ENCODE measurements at regions not wholly inside any gene's neighbourhood (a gene's known extent, or its start where the extent isn't known, plus 50 kb on each side); places are given as distances from the start of the nearest gene placed in this dataset.

DNA sequence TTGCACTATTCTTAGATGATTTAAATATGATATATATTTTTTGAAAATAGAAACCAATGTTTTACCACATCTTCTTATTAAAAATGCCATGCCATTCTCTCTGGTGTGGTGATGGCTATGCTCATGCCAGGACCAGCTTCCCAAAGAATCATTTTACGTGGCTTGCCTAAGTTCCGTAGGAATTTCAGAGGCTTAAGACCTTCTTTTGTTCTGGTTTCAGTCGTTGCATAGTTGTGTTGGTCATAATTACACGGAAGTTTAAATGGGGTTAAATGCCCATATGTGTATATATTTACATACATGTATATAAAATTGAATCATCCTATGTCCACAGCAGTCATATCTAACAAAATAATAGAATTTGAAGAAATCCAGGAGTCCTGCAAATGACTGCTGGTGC is 78.7 kb upstream of the PLPPR5 start:
- no peaks in the 10 kb centered on the region for H3K4me1 ChIP-seq (ENCODE audit: control insufficient read depth, insufficient read depth, low read depth, low read length)
- no peak overlapping the region for H3K27ac ChIP-seq (ENCODE audit: low read length, poor library complexity, severe bottlenecking)
- no peak overlapping the region for H3K4ac ChIP-seq (ENCODE audit: low read depth in 1 of 2, low read length in 2 of 2)
- H3K14ac ChIP-seq (ENCODE audit: low read length in 2 of 2) = no peak overlapping the region
- H3K36me3 ChIP-seq (ENCODE audit: control insufficient read depth in 1 of 2, insufficient read depth in 2 of 2, low read depth in 1 of 2, low read length in 2 of 2) = no peaks in the 10 kb centered on the region
- no peak overlapping the region for H3K4me3 ChIP-seq (ENCODE audit: insufficient read depth in 1 of 2, low read depth in 1 of 2, low read length in 2 of 2)
- H3K4me2 ChIP-seq (ENCODE audit: low read length, poor library complexity, severe bottlenecking) = no peak overlapping the region
- H3K9ac ChIP-seq (ENCODE audit: low read length) = no peak overlapping the region
- no peak overlapping the region for H2AK5ac ChIP-seq (ENCODE audit: low read length, severe bottlenecking)
- no peaks in the 10 kb centered on the region for H3K79me1 ChIP-seq (replicated peaks; ENCODE audit: low read length, poor library complexity, severe bottlenecking)
- no peak overlapping the region for H2BK120ac ChIP-seq (ENCODE audit: low read depth, low read length)
- DNase-seq = no peak
- H3K18ac ChIP-seq (ENCODE audit: low read depth in 1 of 2, low read length in 2 of 2) = no peak overlapping the region
- WGBS = 96% methylated on average over 2 of the region's 4 CpGs
- no peak overlapping the region for H2BK15ac ChIP-seq (ENCODE audit: low read depth, poor library complexity, severe bottlenecking)
- H2AFZ ChIP-seq (ENCODE audit: low read depth, low read length) = no peak overlapping the region
- no peak overlapping the region for H3K23ac ChIP-seq (ENCODE audit: low read length in 2 of 2)
- no peak overlapping the region for H2BK12ac ChIP-seq (ENCODE audit: low read length in 2 of 2)
- H3K27me3 ChIP-seq (ENCODE audit: control insufficient read depth in 1 of 2, insufficient read depth in 1 of 2, low read length in 2 of 2) = no peaks in the 10 kb centered on the region
- no peaks in the 10 kb centered on the region for H3K9me3 ChIP-seq (ENCODE audit: control insufficient read depth, low read length)
- H4K8ac ChIP-seq (ENCODE audit: low read length) = no peak overlapping the region
- no peak overlapping the region for H4K91ac ChIP-seq (ENCODE audit: low read length)
- H2BK5ac ChIP-seq (ENCODE audit: low read depth, low read length, poor library complexity, severe bottlenecking) = no peak overlapping the region

DNA sequence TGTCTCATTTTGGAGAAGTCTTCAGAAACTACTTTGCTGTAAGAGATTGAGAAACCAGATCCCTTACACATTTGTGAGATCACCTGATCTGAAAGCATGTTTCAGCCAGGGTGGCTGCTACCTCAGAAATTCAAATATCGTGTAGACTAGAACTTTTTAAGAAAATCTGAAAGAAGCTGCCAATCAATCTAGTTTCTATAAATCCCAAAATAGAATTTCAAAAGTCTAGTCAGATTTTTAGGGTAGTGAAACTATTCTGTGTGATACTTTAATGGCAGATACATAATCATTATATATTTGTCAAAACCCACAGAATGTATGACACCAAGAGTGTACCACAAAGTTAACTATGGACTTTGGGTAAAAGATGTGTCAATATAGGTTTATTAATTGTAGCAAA is 79.9 kb upstream of the PLPPR5 start:
- H2BK12ac ChIP-seq (ENCODE audit: low read length in 2 of 2) = no peak overlapping the region
- 100% methylated on average over 1 of the region's 1 CpG for WGBS
- no peak overlapping the region for H2AFZ ChIP-seq (ENCODE audit: low read depth, low read length)
- no peak overlapping the region for H3K27ac ChIP-seq (ENCODE audit: low read length, poor library complexity, severe bottlenecking)
- no peaks in the 10 kb centered on the region for H3K9me3 ChIP-seq (ENCODE audit: control insufficient read depth, low read length)
- no peaks in the 10 kb centered on the region for H3K4me1 ChIP-seq (ENCODE audit: control insufficient read depth, insufficient read depth, low read depth, low read length)
- DNase-seq = no peak
- H2AK5ac ChIP-seq (ENCODE audit: low read length, severe bottlenecking) = no peak overlapping the region
- no peak overlapping the region for H3K23ac ChIP-seq (ENCODE audit: low read length in 2 of 2)
- no peak overlapping the region for H2BK5ac ChIP-seq (ENCODE audit: low read depth, low read length, poor library complexity, severe bottlenecking)
- H4K91ac ChIP-seq (ENCODE audit: low read length) = no peak overlapping the region
- H3K4me2 ChIP-seq (ENCODE audit: low read length, poor library complexity, severe bottlenecking) = no peak overlapping the region
- no peaks in the 10 kb centered on the region for H3K79me1 ChIP-seq (replicated peaks; ENCODE audit: low read length, poor library complexity, severe bottlenecking)
- no peak overlapping the region for H3K14ac ChIP-seq (ENCODE audit: low read length in 2 of 2)
- no peak overlapping the region for H3K18ac ChIP-seq (ENCODE audit: low read depth in 1 of 2, low read length in 2 of 2)
- no peak overlapping the region for H4K8ac ChIP-seq (ENCODE audit: low read length)
- no peak overlapping the region for H3K4ac ChIP-seq (ENCODE audit: low read depth in 1 of 2, low read length in 2 of 2)
- H2BK120ac ChIP-seq (ENCODE audit: low read depth, low read length) = no peak overlapping the region
- no peaks in the 10 kb centered on the region for H3K27me3 ChIP-seq (ENCODE audit: control insufficient read depth in 1 of 2, insufficient read depth in 1 of 2, low read length in 2 of 2)
- H3K4me3 ChIP-seq (ENCODE audit: insufficient read depth in 1 of 2, low read depth in 1 of 2, low read length in 2 of 2) = no peak overlapping the region
- H3K36me3 ChIP-seq (ENCODE audit: control insufficient read depth in 1 of 2, insufficient read depth in 2 of 2, low read depth in 1 of 2, low read length in 2 of 2) = no peaks in the 10 kb centered on the region
- no peak overlapping the region for H3K9ac ChIP-seq (ENCODE audit: low read length)
- no peak overlapping the region for H2BK15ac ChIP-seq (ENCODE audit: low read depth, poor library complexity, severe bottlenecking)

DNA sequence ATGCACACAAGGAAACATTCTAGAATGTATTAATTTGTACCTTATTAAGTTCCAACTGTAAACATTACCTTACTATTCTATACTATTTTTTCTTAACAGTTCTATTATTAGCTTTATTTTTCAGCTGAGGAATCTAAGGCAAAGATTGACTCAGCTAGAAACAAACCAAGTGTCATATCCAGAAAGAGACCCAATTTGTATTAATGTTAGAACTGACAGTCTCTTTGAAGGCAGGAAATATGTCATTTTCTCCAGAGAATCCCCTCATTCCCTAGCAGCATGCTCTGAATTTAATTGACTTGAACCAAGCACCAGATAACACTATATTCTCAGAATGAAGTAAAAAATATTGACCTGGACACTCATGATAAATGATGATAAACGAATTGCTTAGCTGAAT is 81.4 kb upstream of the PLPPR5 start:
- H3K4me2 ChIP-seq (ENCODE audit: low read length, poor library complexity, severe bottlenecking) = no peak overlapping the region

DNA sequence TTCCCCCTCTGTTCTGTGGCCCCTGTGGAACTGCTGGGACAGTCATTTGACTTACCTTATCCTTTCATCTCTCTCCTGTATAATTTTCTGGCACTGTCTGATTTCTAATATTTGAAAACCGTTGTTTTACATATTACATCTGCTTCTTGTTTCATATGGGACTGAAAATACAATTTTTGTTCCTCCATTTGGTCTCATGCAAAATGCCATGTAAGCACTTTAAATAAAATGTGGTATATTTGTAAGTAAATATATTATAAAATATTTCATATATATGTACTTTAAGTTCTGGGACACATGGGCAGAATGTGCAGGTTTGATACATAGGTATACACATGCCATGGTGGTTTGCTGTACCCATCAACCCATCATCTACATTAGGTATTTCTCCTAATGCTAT is 93.9 kb upstream of the PLPPR5 start:
- Histone ChIP-seq H3K79me1 (replicated peaks; ENCODE audit: low read length, poor library complexity, severe bottlenecking) (no peaks in the 10 kb centered on the region), H3K4me1 (ENCODE audit: control insufficient read depth, insufficient read depth, low read depth, low read length) (no peaks in the 10 kb centered on the region), H3K4me2 (ENCODE audit: low read length, poor library complexity, severe bottlenecking) (no peak overlapping the region)

More for the DNA sequence above, 81.4 kb upstream of the PLPPR5 start:
- Histone ChIP-seq H3K4ac (ENCODE audit: low read depth in 1 of 2, low read length in 2 of 2) (no peak overlapping the region), H2BK120ac (ENCODE audit: low read depth, low read length) (no peak overlapping the region), H2BK5ac (ENCODE audit: low read depth, low read length, poor library complexity, severe bottlenecking) (no peak overlapping the region), H2AK5ac (ENCODE audit: low read length, severe bottlenecking) (no peak overlapping the region), H3K9me3 (ENCODE audit: control insufficient read depth, low read length) (no peaks in the 10 kb centered on the region), H3K27me3 (ENCODE audit: control insufficient read depth in 1 of 2, insufficient read depth in 1 of 2, low read length in 2 of 2) (no peaks in the 10 kb centered on the region), H3K36me3 (ENCODE audit: control insufficient read depth in 1 of 2, insufficient read depth in 2 of 2, low read depth in 1 of 2, low read length in 2 of 2) (no peaks in the 10 kb centered on the region), H4K8ac (ENCODE audit: low read length) (no peak overlapping the region), H3K9ac (ENCODE audit: low read length) (no peak overlapping the region), H3K27ac (ENCODE audit: low read length, poor library complexity, severe bottlenecking) (no peak overlapping the region), H3K18ac (ENCODE audit: low read depth in 1 of 2, low read length in 2 of 2) (no peak overlapping the region), H2BK15ac (ENCODE audit: low read depth, poor library complexity, severe bottlenecking) (no peak overlapping the region), H3K79me1 (replicated peaks; ENCODE audit: low read length, poor library complexity, severe bottlenecking) (no peaks in the 10 kb centered on the region), H3K23ac (ENCODE audit: low read length in 2 of 2) (no peak overlapping the region), H3K4me1 (ENCODE audit: control insufficient read depth, insufficient read depth, low read depth, low read length) (no peaks in the 10 kb centered on the region), H3K4me3 (ENCODE audit: insufficient read depth in 1 of 2, low read depth in 1 of 2, low read length in 2 of 2) (no peak overlapping the region), H2BK12ac (ENCODE audit: low read length in 2 of 2) (no peak overlapping the region), H3K14ac (ENCODE audit: low read length in 2 of 2) (no peak overlapping the region), H4K91ac (ENCODE audit: low read length) (no peak overlapping the region), H2AFZ (ENCODE audit: low read depth, low read length) (no peak overlapping the region)
- WGBS = no CpG with 5 or more reads among the region's 1 CpG
- no peak for DNase-seq

More for the DNA sequence above, 93.9 kb upstream of the PLPPR5 start:
- Histone ChIP-seq H2AK5ac (ENCODE audit: low read length, severe bottlenecking) (no peak overlapping the region), H2AFZ (ENCODE audit: low read depth, low read length) (no peak overlapping the region), H3K4me3 (ENCODE audit: insufficient read depth in 1 of 2, low read depth in 1 of 2, low read length in 2 of 2) (no peak overlapping the region), H4K91ac (ENCODE audit: low read length) (no peak overlapping the region), H2BK5ac (ENCODE audit: low read depth, low read length, poor library complexity, severe bottlenecking) (no peak overlapping the region), H3K27me3 (ENCODE audit: control insufficient read depth in 1 of 2, insufficient read depth in 1 of 2, low read length in 2 of 2) (no peaks in the 10 kb centered on the region), H3K36me3 (ENCODE audit: control insufficient read depth in 1 of 2, insufficient read depth in 2 of 2, low read depth in 1 of 2, low read length in 2 of 2) (no peaks in the 10 kb centered on the region), H2BK12ac (ENCODE audit: low read length in 2 of 2) (no peak overlapping the region), H3K18ac (ENCODE audit: low read depth in 1 of 2, low read length in 2 of 2) (no peak overlapping the region), H3K27ac (ENCODE audit: low read length, poor library complexity, severe bottlenecking) (no peak overlapping the region), H3K9ac (ENCODE audit: low read length) (no peak overlapping the region), H2BK15ac (ENCODE audit: low read depth, poor library complexity, severe bottlenecking) (no peak overlapping the region), H3K4ac (ENCODE audit: low read depth in 1 of 2, low read length in 2 of 2) (no peak overlapping the region), H2BK120ac (ENCODE audit: low read depth, low read length) (no peak overlapping the region), H3K23ac (ENCODE audit: low read length in 2 of 2) (no peak overlapping the region), H3K9me3 (ENCODE audit: control insufficient read depth, low read length) (peaks cover 19% of the 10 kb centered on the region), H3K14ac (ENCODE audit: low read length in 2 of 2) (no peak overlapping the region), H4K8ac (ENCODE audit: low read length) (no peak overlapping the region)
- WGBS = no CpG with 5 or more reads among the region's 1 CpG
- no peak for DNase-seq
